ENCODE measurements at regions not wholly inside any gene's neighbourhood (a gene's known extent, or its start where the extent isn't known, plus 50 kb on each side); places are given as distances from the start of the nearest gene placed in this dataset.

DNA sequence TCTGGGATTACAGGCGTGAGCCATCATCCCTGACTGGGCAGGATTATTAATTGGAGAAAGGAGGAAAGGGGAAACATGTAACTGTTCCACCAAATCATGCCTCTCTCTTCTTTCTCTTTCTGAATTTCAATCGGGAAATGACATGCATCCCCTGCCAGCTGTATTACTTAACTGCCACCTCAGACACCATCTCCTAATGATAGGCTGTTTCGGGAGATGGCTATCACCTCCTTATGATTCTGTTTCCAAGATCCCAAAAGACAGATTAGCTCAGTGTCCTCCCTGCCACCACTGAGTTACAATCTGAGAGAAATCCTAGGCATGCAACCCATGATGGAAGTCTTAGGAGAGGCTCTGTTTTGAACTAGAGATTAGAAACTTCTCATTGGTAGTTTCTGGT lies 67.5 kb downstream of the MIS18A start:
- no peak for DNase-seq
- FAIRE-seq = no peak

GRCh38 chr21:32209580-32209979 lies 69.3 kb downstream of the MIS18A start:
- Histone ChIP-seq H3K27me3 (ENCODE audit: control insufficient read depth, insufficient read depth, low read length) (no peaks in the 10 kb centered on the region), H3K9me3 (ENCODE audit: control insufficient read depth in 2 of 3, insufficient read depth in 1 of 3, low read length in 3 of 3) (no peaks in the 10 kb centered on the region), H3K27ac (ENCODE audit: low read depth in 2 of 2, low read length in 2 of 2) (no peak overlapping the region), H3K4me1 (ENCODE audit: control insufficient read depth in 2 of 3, insufficient read depth in 2 of 3, low read depth in 1 of 3, low read length in 3 of 3) (no peaks in the 10 kb centered on the region), H3K4me3 (ENCODE audit: low read length in 3 of 3) (no peak overlapping the region), H3K36me3 (ENCODE audit: control insufficient read depth in 2 of 3, insufficient read depth in 3 of 3, low read length in 3 of 3) (no peaks in the 10 kb centered on the region), H3K9ac (ENCODE audit: low read length in 3 of 3) (no peak overlapping the region)
- intact Hi-C loops (cut with DNase I) = no loop called here
- DNase-seq (no peak), FAIRE-seq (no peak)
- TF ChIP-seq, protein P1, sequence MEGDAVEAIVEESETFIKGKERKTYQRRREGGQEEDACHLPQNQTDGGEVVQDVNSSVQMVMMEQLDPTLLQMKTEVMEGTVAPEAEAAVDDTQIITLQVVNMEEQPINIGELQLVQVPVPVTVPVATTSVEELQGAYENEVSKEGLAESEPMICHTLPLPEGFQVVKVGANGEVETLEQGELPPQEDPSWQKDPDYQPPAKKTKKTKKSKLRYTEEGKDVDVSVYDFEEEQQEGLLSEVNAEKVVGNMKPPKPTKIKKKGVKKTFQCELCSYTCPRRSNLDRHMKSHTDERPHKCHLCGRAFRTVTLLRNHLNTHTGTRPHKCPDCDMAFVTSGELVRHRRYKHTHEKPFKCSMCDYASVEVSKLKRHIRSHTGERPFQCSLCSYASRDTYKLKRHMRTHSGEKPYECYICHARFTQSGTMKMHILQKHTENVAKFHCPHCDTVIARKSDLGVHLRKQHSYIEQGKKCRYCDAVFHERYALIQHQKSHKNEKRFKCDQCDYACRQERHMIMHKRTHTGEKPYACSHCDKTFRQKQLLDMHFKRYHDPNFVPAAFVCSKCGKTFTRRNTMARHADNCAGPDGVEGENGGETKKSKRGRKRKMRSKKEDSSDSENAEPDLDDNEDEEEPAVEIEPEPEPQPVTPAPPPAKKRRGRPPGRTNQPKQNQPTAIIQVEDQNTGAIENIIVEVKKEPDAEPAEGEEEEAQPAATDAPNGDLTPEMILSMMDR (IDR thresholded peaks at IDR 0.05; ENCODE audit: borderline replicate concordance, extremely low read depth, insufficient read depth) = no peak

More for the DNA sequence above, 67.5 kb downstream of the MIS18A start:
- no peak overlapping the region for H3K9ac ChIP-seq (ENCODE audit: low read length in 3 of 3)
- no peak overlapping the region for H3K4me3 ChIP-seq (ENCODE audit: low read length in 3 of 3)
- H3K27ac ChIP-seq (ENCODE audit: low read depth in 2 of 2, low read length in 2 of 2) = no peak overlapping the region
- no peaks in the 10 kb centered on the region for H3K9me3 ChIP-seq (ENCODE audit: control insufficient read depth in 2 of 3, insufficient read depth in 1 of 3, low read length in 3 of 3)
- H3K27me3 ChIP-seq (ENCODE audit: control insufficient read depth, insufficient read depth, low read length) = no peaks in the 10 kb centered on the region
- no peaks in the 10 kb centered on the region for H3K36me3 ChIP-seq (ENCODE audit: control insufficient read depth in 2 of 3, insufficient read depth in 3 of 3, low read length in 3 of 3)
- no peaks in the 10 kb centered on the region for H3K4me1 ChIP-seq (ENCODE audit: control insufficient read depth in 2 of 3, insufficient read depth in 2 of 3, low read depth in 1 of 3, low read length in 3 of 3)
- TF ChIP-seq, protein P1 (IDR thresholded peaks at IDR 0.05; ENCODE audit: borderline replicate concordance, extremely low read depth, insufficient read depth) = no peak
- intact Hi-C loops (cut with DNase I) = no loop called here

- no peak for FAIRE-seq
- intact Hi-C loops (cut with DNase I) = no loop called here
- Histone ChIP-seq H3K4me1 (ENCODE audit: control insufficient read depth in 2 of 3, insufficient read depth in 2 of 3, low read depth in 1 of 3, low read length in 3 of 3) (no peaks in the 10 kb centered on the region), H3K27ac (ENCODE audit: low read depth in 2 of 2, low read length in 2 of 2) (no peak overlapping the region), H3K4me3 (ENCODE audit: low read length in 3 of 3) (no peak overlapping the region), H3K27me3 (ENCODE audit: control insufficient read depth, insufficient read depth, low read length) (no peaks in the 10 kb centered on the region), H3K9me3 (ENCODE audit: control insufficient read depth in 2 of 3, insufficient read depth in 1 of 3, low read length in 3 of 3) (no peaks in the 10 kb centered on the region), H3K9ac (ENCODE audit: low read length in 3 of 3) (no peak overlapping the region), H3K36me3 (ENCODE audit: control insufficient read depth in 2 of 3, insufficient read depth in 3 of 3, low read length in 3 of 3) (no peaks in the 10 kb centered on the region)
- TF ChIP-seq, protein P1 (IDR thresholded peaks at IDR 0.05; ENCODE audit: borderline replicate concordance, extremely low read depth, insufficient read depth) = no peak
- DNase-seq = no peak
These were observed 71.5 kb downstream of the MIS18A start for GRCh38 chr21:32207406-32207716.

DNA sequence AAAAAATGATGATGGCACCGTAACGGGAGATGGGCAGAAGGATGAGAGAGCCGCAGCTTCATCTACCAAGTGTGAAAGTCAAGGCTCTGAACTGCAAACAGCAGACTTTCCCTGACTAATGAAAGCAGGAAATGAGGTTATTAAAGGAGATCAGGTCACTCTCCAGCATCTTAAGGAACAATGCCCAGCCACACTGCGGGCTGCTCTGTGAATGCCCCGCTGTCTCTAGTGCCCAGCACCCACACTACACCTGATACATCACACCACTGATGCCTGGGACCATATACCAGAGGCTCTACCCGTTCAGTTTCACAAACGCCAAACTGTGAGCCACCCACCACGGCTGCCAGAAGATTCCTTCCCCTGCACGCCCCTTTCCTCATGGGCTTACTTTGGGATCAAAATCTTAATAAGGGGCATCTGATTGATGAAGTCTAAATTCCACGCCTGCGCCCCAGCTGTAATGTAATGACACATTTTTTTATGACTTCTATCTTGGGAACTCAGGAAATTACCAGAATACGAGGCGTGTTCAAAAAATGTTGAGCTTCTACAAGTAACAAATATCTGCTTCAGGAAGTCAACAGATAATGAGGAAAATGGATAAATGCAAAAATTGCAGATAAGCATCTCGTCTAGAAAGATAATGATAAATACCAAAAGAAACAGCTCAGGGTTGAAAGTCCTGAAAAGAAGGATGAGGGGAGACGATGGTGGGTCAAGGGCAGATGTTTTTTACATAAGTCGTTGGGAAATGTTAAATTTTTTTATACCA lies 72.0 kb downstream of the MIS18A start:
- FAIRE-seq (no peak), DNase-seq (no peak)
- Histone ChIP-seq H3K9me3 (ENCODE audit: control insufficient read depth in 2 of 3, insufficient read depth in 1 of 3, low read length in 3 of 3) (no peaks in the 10 kb centered on the region), H3K27ac (ENCODE audit: low read depth in 2 of 2, low read length in 2 of 2) (no peak overlapping the region), H3K4me1 (ENCODE audit: control insufficient read depth in 2 of 3, insufficient read depth in 2 of 3, low read depth in 1 of 3, low read length in 3 of 3) (no peaks in the 10 kb centered on the region), H3K4me3 (ENCODE audit: low read length in 3 of 3) (no peak overlapping the region), H3K27me3 (ENCODE audit: control insufficient read depth, insufficient read depth, low read length) (no peaks in the 10 kb centered on the region), H3K36me3 (ENCODE audit: control insufficient read depth in 2 of 3, insufficient read depth in 3 of 3, low read length in 3 of 3) (no peaks in the 10 kb centered on the region), H3K9ac (ENCODE audit: low read length in 3 of 3) (no peak overlapping the region)
- TF ChIP-seq, protein P1 (IDR thresholded peaks at IDR 0.05; ENCODE audit: borderline replicate concordance, extremely low read depth, insufficient read depth) = no peak
- intact Hi-C loops (cut with DNase I) = no loop called here

Data from kidney (tissue), 13 donors.